Breast epithelium (tissue), 3 donors: ENCODE measurements at regions not wholly inside any gene's neighbourhood (a gene's known extent, or its start where the extent isn't known, plus 50 kb on each side); places are given as distances from the start of the nearest gene placed in this dataset.

Source experiments
- POLR2A ChIP-seq: fragments of 450-650 bp; IDR thresholded peaks from one replicate; pipeline ENCODE4 v1.6.1; 2016; ENCODE audit warnings: antibody characterized with exemption, mild to moderate bottlenecking, moderate library complexity
- TF ChIP-seq, protein P1 (sequence below), 3 donors: fragments of 450-650 bp; IDR thresholded peaks; one replicate each; pipeline ENCODE4 v1.5.1; 2016 to 2017; ENCODE audit warnings: antibody characterized with exemption in 3 of 3, mild to moderate bottlenecking in 3 of 3, moderate library complexity in 3 of 3

GRCh38 chr7:33849004-33849403 lies 56.3 kb upstream of the BMPER start:
- TF ChIP-seq, protein P1, sequence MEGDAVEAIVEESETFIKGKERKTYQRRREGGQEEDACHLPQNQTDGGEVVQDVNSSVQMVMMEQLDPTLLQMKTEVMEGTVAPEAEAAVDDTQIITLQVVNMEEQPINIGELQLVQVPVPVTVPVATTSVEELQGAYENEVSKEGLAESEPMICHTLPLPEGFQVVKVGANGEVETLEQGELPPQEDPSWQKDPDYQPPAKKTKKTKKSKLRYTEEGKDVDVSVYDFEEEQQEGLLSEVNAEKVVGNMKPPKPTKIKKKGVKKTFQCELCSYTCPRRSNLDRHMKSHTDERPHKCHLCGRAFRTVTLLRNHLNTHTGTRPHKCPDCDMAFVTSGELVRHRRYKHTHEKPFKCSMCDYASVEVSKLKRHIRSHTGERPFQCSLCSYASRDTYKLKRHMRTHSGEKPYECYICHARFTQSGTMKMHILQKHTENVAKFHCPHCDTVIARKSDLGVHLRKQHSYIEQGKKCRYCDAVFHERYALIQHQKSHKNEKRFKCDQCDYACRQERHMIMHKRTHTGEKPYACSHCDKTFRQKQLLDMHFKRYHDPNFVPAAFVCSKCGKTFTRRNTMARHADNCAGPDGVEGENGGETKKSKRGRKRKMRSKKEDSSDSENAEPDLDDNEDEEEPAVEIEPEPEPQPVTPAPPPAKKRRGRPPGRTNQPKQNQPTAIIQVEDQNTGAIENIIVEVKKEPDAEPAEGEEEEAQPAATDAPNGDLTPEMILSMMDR (IDR thresholded peaks at IDR 0.05) = no peak
- TF ChIP-seq POLR2A = no peak
